Body of pancreas (tissue), 4 donors: ENCODE measurements at regions not wholly inside any gene's neighbourhood (a gene's known extent, or its start where the extent isn't known, plus 50 kb on each side); places are given as distances from the start of the nearest gene placed in this dataset.

Source experiments
- POLR2A ChIP-seq, 3 donors: fragments of 450-650 bp; IDR thresholded peaks; one replicate each; pipeline ENCODE4 v1.6.1; 2016; ENCODE audit warnings: antibody characterized with exemption in 3 of 3, mild to moderate bottlenecking in 2 of 3
- TF ChIP-seq, protein P1 (sequence below), 7 experiments: fragments of 450-650 bp in 4 of 7; fragments of 200-600 bp in 3 of 7; sonication (generic) in 3 of 7; IDR thresholded peaks; one replicate each; pipeline ENCODE4 v1.5.1; 2016 to 2019; ENCODE audit warnings: antibody characterized with exemption in 7 of 7

DNA sequence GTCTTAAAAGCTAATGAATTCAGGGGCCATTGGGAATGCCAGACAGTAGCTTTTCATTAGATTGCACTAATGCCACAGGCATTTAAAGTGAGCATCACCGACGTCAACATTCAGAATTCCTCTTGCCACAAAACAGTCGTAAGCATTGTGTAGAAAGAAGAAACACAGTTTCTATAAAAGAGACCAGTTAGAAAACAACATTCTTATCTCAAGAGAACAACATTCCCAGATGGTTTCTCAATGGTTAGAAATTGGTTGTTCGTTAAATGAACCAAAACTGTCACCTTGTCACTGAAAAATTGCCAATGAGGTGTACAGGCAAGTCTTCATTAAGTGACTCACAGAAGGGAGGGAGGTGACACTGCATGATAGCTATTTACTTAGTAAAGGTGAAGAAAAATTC, 401.6 kb upstream of the PRR16 start:
- TF ChIP-seq, protein P1, sequence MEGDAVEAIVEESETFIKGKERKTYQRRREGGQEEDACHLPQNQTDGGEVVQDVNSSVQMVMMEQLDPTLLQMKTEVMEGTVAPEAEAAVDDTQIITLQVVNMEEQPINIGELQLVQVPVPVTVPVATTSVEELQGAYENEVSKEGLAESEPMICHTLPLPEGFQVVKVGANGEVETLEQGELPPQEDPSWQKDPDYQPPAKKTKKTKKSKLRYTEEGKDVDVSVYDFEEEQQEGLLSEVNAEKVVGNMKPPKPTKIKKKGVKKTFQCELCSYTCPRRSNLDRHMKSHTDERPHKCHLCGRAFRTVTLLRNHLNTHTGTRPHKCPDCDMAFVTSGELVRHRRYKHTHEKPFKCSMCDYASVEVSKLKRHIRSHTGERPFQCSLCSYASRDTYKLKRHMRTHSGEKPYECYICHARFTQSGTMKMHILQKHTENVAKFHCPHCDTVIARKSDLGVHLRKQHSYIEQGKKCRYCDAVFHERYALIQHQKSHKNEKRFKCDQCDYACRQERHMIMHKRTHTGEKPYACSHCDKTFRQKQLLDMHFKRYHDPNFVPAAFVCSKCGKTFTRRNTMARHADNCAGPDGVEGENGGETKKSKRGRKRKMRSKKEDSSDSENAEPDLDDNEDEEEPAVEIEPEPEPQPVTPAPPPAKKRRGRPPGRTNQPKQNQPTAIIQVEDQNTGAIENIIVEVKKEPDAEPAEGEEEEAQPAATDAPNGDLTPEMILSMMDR (IDR thresholded peaks at IDR 0.05): no peak
- no peak for TF ChIP-seq POLR2A (IDR thresholded peaks at IDR 0.05)
